ENCODE measurements at regions not wholly inside any gene's neighbourhood (a gene's known extent, or its start where the extent isn't known, plus 50 kb on each side); places are given as distances from the start of the nearest gene placed in this dataset.

DNA sequence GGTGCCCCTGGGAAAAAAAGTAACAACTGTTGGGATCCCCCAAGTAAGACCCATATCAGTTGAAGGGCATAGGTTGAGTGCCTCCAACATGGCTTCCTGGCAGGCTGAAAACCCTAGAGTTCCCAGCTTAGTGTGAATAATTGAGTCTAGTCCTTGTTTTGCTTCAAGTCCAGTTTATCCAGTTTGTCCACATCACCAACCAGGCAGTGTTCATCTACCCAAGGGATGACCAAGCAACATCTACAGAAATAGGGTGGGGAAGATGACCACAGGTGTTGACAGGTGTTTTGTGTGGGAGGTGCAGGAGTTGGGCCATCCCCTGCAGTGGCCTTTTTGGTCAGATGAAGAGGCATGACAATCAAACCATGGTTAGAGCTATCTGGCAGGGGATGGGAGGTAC is 54.3 kb upstream of the ERO1B start:
- TF ChIP-seq, protein P1, sequence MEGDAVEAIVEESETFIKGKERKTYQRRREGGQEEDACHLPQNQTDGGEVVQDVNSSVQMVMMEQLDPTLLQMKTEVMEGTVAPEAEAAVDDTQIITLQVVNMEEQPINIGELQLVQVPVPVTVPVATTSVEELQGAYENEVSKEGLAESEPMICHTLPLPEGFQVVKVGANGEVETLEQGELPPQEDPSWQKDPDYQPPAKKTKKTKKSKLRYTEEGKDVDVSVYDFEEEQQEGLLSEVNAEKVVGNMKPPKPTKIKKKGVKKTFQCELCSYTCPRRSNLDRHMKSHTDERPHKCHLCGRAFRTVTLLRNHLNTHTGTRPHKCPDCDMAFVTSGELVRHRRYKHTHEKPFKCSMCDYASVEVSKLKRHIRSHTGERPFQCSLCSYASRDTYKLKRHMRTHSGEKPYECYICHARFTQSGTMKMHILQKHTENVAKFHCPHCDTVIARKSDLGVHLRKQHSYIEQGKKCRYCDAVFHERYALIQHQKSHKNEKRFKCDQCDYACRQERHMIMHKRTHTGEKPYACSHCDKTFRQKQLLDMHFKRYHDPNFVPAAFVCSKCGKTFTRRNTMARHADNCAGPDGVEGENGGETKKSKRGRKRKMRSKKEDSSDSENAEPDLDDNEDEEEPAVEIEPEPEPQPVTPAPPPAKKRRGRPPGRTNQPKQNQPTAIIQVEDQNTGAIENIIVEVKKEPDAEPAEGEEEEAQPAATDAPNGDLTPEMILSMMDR (IDR thresholded peaks at IDR 0.05; ENCODE audit: extremely low read depth in 1 of 2, insufficient read depth in 1 of 2, low read depth in 1 of 2, low read length in 2 of 2): no peak
- TF ChIP-seq POLR2AphosphoS5 (IDR thresholded peaks at IDR 0.05; ENCODE audit: insufficient read depth, low read depth, low read length): no peak
- TF ChIP-seq GATA2 (IDR thresholded peaks at IDR 0.05; ENCODE audit: insufficient read depth, insufficient read length, low read depth, low read length): no peak
- no peak for TF ChIP-seq EZH2 (IDR thresholded peaks at IDR 0.05; ENCODE audit: borderline replicate concordance, low read depth, low read length, severe bottlenecking)
- TF ChIP-seq JUN (IDR thresholded peaks at IDR 0.05; ENCODE audit: borderline replicate concordance, insufficient read depth, insufficient read length, low read depth): no peak
- TF ChIP-seq POLR2A (IDR thresholded peaks at IDR 0.05; ENCODE audit: low read depth, low read length): no peak
- TF ChIP-seq FOS (IDR thresholded peaks at IDR 0.05; ENCODE audit: borderline replicate concordance, insufficient read depth, low read length): no peak
- TF ChIP-seq, protein P2, sequence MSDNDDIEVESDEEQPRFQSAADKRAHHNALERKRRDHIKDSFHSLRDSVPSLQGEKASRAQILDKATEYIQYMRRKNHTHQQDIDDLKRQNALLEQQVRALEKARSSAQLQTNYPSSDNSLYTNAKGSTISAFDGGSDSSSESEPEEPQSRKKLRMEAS (IDR thresholded peaks at IDR 0.05; ENCODE audit: insufficient read depth, insufficient read length): no peak

Measured in endothelial cell of umbilical vein (primary cell).